ENCODE measurements at regions not wholly inside any gene's neighbourhood (a gene's known extent, or its start where the extent isn't known, plus 50 kb on each side); places are given as distances from the start of the nearest gene placed in this dataset.

- Histone ChIP-seq H3K36me3 (no peaks in the 10 kb centered on the region), H3K27me3 (no peaks in the 10 kb centered on the region), H3K27ac (no peak overlapping the region), H3K9me3 (no peaks in the 10 kb centered on the region), H3K4me3 (no peak overlapping the region), H3K4me1 (no peaks in the 10 kb centered on the region)
- ATAC-seq (ENCODE audit: low FRiP score in 2 of 2) (no peak), DNase-seq (no peak)
- WGBS, 2 donors: 87 to 88% methylated on average over 1 of the region's 1 CpG
- TF ChIP-seq POLR2A (IDR thresholded peaks at IDR 0.05) (no peak), CTCF (IDR thresholded peaks at IDR 0.05) (no peak), POLR2AphosphoS5 (IDR thresholded peaks at IDR 0.05) (no peak), EP300 (IDR thresholded peaks at IDR 0.05) (no peak)
Measured at GRCh38 chr12:46682148-46682547, 143.6 kb downstream of the SLC38A4 start.

- no peaks in the 10 kb centered on the region for H3K9me3 ChIP-seq
- ATAC-seq (ENCODE audit: low FRiP score in 2 of 2): no peak
- 19 to 35% methylated on average over 1 of the region's 1 CpG for WGBS, 2 donors
Measured at GRCh38 chr12:46680506-46680905, 145.3 kb downstream of the SLC38A4 start.

GRCh38 chr12:46679754-46680153 lies 146.0 kb downstream of the SLC38A4 start:
- no peak for ATAC-seq (ENCODE audit: low FRiP score in 2 of 2)

More at GRCh38 chr12:46680506-46680905, 145.3 kb downstream of the SLC38A4 start:
- DNase-seq: no peak
- no peak overlapping the region for H3K27ac ChIP-seq
- H3K4me3 ChIP-seq: no peak overlapping the region
- peaks cover 0 to 3% (median 0%) of the 10 kb centered on the region in 4 donors for H3K4me1 ChIP-seq
- no peak for TF ChIP-seq EP300 (IDR thresholded peaks at IDR 0.05)
- TF ChIP-seq POLR2AphosphoS5 (IDR thresholded peaks at IDR 0.05): no peak
- TF ChIP-seq CTCF (IDR thresholded peaks at IDR 0.05): no peak
- no peak for TF ChIP-seq POLR2A (IDR thresholded peaks at IDR 0.05)
- no peaks in the 10 kb centered on the region for H3K27me3 ChIP-seq
- no peaks in the 10 kb centered on the region for H3K36me3 ChIP-seq

GRCh38 chr12:46678426-46678825 lies 147.4 kb downstream of the SLC38A4 start:
- ATAC-seq (ENCODE audit: low FRiP score in 2 of 2) (no peak), DNase-seq (no peak)
- WGBS, 2 donors: 80 to 83% methylated on average over 3 of the region's 3 CpGs
- H3K9me3 ChIP-seq: no peaks in the 10 kb centered on the region
- H3K27ac ChIP-seq: no peak overlapping the region
- H3K36me3 ChIP-seq: no peaks in the 10 kb centered on the region
- peaks cover 0 to 3% (median 0%) of the 10 kb centered on the region in 4 donors for H3K4me1 ChIP-seq
- no peak for TF ChIP-seq EP300 (IDR thresholded peaks at IDR 0.05)
- no peak for TF ChIP-seq CTCF (IDR thresholded peaks at IDR 0.05)
- TF ChIP-seq POLR2A (IDR thresholded peaks at IDR 0.05): no peak
- TF ChIP-seq POLR2AphosphoS5 (IDR thresholded peaks at IDR 0.05): no peak
- no peak overlapping the region for H3K4me3 ChIP-seq
- H3K27me3 ChIP-seq: no peaks in the 10 kb centered on the region

More at GRCh38 chr12:46679754-46680153, 146.0 kb downstream of the SLC38A4 start:
- Histone ChIP-seq H3K27me3 (no peaks in the 10 kb centered on the region), H3K36me3 (no peaks in the 10 kb centered on the region), H3K27ac (no peak overlapping the region), H3K9me3 (no peaks in the 10 kb centered on the region), H3K4me1 (peaks cover 0 to 3% (median 0%) of the 10 kb centered on the region in 4 donors), H3K4me3 (no peak overlapping the region)
- 53 to 57% methylated on average over 3 of the region's 3 CpGs for WGBS, 2 donors
- TF ChIP-seq EP300 (IDR thresholded peaks at IDR 0.05) (no peak), POLR2A (IDR thresholded peaks at IDR 0.05) (no peak), POLR2AphosphoS5 (IDR thresholded peaks at IDR 0.05) (no peak), CTCF (IDR thresholded peaks at IDR 0.05) (no peak)
- DNase-seq: no peak

GRCh38 chr12:46677749-46678148 lies 148.0 kb downstream of the SLC38A4 start:
- ATAC-seq (ENCODE audit: low FRiP score in 2 of 2) (peak in 1 of 2 donors; percentile 43), DNase-seq (no peak)
- H3K27me3 ChIP-seq: no peaks in the 10 kb centered on the region
- peaks cover 0 to 3% (median 0%) of the 10 kb centered on the region in 4 donors for H3K4me1 ChIP-seq
- H3K9me3 ChIP-seq: no peaks in the 10 kb centered on the region
- H3K27ac ChIP-seq: no peak overlapping the region
- WGBS, 2 donors: 91 to 93% methylated on average over 2 of the region's 2 CpGs
- TF ChIP-seq EP300 (IDR thresholded peaks at IDR 0.05) (no peak), CTCF (IDR thresholded peaks at IDR 0.05) (peak in 1 of 6 experiments; percentile 6)
- H3K36me3 ChIP-seq: no peaks in the 10 kb centered on the region
- H3K4me3 ChIP-seq: no peak overlapping the region

Data from upper lobe of left lung (tissue), 6 donors.